ENCODE measurements at regions not wholly inside any gene's neighbourhood (a gene's known extent, or its start where the extent isn't known, plus 50 kb on each side); places are given as distances from the start of the nearest gene placed in this dataset.
A peak's percentile ranks its signal among the peaks of the same experiment; 100 is the strongest.
"Not testable (repeated sequence)": the region's sequence is repeated elsewhere in the genome, so short reads cannot be mapped to it uniquely, and the experiment has no call there.

DNA sequence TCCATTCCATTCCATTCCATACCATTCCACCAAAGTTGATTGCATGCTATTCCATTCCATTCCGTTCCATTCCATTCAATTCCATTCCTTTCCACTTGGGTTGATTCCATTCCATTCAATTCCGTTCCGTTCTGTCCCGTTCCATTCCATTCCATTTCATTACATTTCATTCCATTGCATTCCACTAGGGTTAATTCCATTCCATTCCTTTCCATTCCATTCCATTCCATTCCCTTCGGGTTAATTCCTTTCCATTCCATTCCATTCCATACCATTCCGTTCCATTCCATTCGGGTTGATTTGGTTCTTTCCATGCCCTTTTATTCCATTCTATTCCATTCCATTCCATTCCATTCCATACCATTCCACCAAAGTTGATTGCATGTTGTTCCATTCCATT is 131.9 kb downstream of the CWH43 start:
- peaks cover 53% of the 10 kb centered on the region for H3K36me3 Mint-ChIP-seq (ENCODE audit: low read depth)
- H3K27ac Mint-ChIP-seq, H3K4me1 Mint-ChIP-seq, POLR2A ChIA-PET, DNase-seq, H3K4me3 Mint-ChIP-seq, CTCF ChIA-PET, H3K27me3 Mint-ChIP-seq: not testable (repeated sequence)
- peaks cover 58% of the 10 kb centered on the region for H3K9me3 Mint-ChIP-seq

DNA sequence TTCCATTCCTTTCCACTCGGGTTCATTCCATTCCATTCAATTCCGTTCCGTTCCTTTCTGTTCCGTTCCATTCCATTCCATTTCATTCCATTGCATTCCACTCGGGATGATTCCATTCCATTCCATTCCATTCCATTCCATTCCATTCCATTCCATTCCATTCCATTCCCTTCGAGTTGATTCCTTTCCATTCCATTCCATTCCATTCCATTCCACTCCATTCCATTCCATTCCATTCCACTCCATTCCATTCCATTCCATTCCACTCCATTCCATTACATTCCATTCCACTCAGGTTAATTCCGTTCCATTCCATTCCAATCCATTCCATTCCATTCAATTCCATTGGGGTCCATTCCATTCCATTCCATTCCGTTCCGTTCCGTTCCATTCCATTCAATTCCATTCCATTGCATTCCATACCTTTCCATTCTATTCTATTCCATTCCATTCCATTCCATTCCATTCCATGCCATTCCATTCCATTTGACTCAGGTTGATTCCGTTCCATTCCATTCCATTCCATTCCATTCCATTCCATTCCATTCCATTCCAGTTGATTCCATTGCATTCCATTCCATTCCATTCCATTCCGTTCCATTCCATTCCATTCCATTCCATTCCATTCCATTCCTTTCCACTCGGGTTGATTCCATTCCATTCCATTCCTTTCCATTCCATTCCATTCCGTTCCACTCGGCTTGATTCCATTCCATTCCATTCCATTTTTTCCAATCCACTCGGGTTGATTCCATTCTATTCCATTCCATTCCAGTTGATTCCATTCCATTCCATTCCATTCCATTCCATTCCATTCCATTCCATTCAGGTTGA is 132.5 kb downstream of the CWH43 start:
- DNase-seq, H3K4me1 Mint-ChIP-seq, CTCF ChIA-PET, POLR2A ChIA-PET, H3K27ac Mint-ChIP-seq, H3K27me3 Mint-ChIP-seq, H3K4me3 Mint-ChIP-seq: not testable (repeated sequence)
- Mint-ChIP-seq H3K36me3 (ENCODE audit: low read depth) (peaks cover 48% of the 10 kb centered on the region), H3K9me3 (peaks cover 54% of the 10 kb centered on the region)

DNA sequence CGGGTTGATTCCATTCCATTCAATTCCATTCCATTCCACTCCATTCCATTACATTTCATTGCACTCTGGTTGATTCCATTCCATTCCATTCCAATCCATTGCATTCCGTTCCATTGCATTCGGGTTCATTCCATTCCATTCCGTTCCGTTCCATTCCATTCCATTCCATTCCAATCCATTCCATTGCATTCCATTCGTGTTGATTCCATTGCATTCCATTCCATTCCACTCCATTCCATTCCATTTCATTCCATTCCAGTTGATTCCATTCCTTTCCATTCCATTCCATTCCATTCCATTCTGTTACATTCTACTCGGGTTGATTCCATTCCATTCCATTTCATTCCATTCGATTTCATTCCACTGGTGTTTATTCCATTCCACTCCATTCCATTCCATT is 133.3 kb downstream of the CWH43 start:
- H3K9me3 Mint-ChIP-seq = peaks cover 48% of the 10 kb centered on the region
- H3K4me3 Mint-ChIP-seq, H3K27ac Mint-ChIP-seq, H3K27me3 Mint-ChIP-seq, DNase-seq, POLR2A ChIA-PET, H3K4me1 Mint-ChIP-seq, CTCF ChIA-PET: not testable (repeated sequence)
- H3K36me3 Mint-ChIP-seq (ENCODE audit: low read depth) = peaks cover 46% of the 10 kb centered on the region

DNA sequence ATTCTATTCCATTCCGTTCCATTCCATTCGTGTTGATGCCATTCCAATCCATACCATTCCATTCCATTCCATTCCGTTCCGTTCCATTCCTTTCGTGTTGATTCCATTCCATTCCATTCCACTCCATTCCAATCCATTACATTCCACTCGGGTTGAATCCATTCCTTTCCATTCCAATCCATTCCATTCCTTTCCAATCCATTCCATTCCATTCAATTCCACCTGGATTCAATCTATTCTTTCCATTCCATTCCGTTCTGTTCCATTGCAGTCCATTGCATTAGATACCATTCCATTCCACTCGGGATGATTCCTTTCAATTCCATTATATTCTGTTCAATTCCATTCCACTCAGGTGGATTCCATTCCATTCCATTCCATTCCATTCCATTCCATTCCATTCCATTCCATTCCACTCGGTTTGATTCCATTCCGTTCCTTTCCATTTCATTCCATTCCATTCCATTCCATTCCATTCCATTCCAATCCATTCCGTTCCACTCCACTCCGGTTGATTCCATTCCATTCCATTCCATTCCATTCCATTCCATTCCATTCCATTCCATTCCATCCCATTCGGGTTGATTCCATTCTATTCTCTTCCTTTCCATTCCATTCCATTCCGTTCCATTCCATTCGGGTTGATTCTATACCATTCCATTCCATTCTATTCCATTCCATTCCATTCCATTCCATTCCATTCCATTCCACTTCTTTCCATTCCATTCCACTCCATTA is 134.1 kb downstream of the CWH43 start:
- H3K4me3 Mint-ChIP-seq, CTCF ChIA-PET, H3K4me1 Mint-ChIP-seq, POLR2A ChIA-PET, H3K27me3 Mint-ChIP-seq, H3K27ac Mint-ChIP-seq: not testable (repeated sequence)
- Mint-ChIP-seq H3K9me3 (peaks cover 43% of the 10 kb centered on the region), H3K36me3 (ENCODE audit: low read depth) (peaks cover 41% of the 10 kb centered on the region)
- DNase-seq = peak; percentile 9

DNA sequence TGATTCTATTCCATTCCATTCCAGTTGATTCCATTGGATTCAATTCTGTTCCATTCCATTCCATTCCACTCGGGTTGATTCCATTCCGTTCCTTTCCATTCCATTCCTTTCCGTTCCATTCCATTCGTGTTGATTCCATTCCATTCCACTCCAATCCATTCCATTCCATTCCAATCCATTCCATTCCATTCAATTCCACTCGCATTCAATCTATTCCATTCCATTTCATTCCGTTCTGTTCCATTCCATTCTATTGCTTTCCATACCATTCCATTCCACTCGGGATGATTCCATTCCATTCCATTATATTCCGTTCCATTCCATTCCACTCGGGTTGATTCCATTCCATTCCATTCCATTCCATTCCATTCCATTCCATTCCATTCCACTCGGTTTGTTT is 134.7 kb downstream of the CWH43 start:
- H3K27ac Mint-ChIP-seq, POLR2A ChIA-PET: not testable (repeated sequence)

DNA sequence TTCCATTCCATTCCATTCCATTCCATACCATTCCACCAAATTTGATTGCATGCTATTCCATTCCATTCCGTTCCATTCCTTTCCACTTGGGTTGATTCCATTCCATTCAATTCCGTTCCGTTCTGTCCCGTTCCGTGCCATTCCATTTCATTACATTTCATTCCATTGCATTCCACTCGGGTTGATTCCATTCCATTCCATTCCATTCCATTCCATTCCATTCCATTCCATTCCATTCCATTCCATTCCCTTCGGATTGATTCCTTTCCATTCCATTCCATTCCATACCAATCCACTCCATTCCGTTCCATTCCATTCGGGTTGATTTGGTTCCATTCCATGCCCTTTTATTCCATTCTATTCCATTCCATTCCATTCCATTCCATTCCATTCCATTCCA is 140.4 kb downstream of the CWH43 start:
- CTCF ChIA-PET; H3K9me3 Mint-ChIP-seq; H3K4me3 Mint-ChIP-seq; DNase-seq; H3K36me3 Mint-ChIP-seq (ENCODE audit: low read depth); H3K27me3 Mint-ChIP-seq; POLR2A ChIA-PET; H3K27ac Mint-ChIP-seq; H3K4me1 Mint-ChIP-seq: not testable (repeated sequence)

More for the DNA sequence above, 134.7 kb downstream of the CWH43 start:
- CTCF ChIA-PET, H3K4me3 Mint-ChIP-seq, H3K27me3 Mint-ChIP-seq, H3K4me1 Mint-ChIP-seq: not testable (repeated sequence)
- Mint-ChIP-seq H3K9me3 (peaks cover 39% of the 10 kb centered on the region), H3K36me3 (ENCODE audit: low read depth) (peaks cover 39% of the 10 kb centered on the region)
- DNase-seq = peak; percentile 14

DNA sequence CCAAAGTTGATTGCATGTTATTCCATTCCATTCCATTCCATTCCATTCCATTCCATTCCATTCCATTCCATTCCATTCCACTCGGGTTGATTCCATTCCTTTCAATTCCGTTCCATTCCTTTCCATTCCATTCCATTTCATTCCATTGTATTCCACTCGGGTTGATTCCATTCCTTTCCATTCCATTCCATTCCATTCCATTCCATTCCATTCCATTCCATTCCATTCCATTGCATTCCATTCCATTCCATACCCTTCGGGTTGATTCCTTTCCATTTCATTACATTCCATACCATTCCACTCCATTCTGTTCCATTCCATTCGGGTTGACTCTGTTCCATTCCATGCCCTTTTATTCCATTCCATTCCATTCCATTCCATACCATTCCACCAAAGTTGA is 140.8 kb downstream of the CWH43 start:
- CTCF ChIA-PET; H3K36me3 Mint-ChIP-seq (ENCODE audit: low read depth): not testable (repeated sequence)

DNA sequence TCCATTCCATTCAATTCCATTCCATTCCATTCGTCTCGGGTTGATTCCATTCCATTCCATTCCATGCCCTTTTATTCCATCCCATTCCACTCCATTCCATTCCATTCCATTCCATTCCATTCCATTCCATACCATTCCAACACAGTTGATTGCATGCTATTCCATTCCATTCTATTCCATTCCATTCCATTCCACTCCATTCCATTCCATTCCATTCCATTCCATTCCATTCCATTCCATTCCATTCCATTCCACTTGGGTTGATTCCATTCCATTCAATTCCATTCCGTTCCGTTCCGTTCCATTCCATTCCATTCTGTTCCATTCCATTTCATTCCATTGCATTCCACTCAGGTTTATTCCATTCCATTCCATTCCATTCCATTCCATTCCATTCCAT is 143.3 kb downstream of the CWH43 start:
- H3K4me3 Mint-ChIP-seq, CTCF ChIA-PET: not testable (repeated sequence)

More for the DNA sequence above, 140.8 kb downstream of the CWH43 start:
- H3K27ac Mint-ChIP-seq, DNase-seq, H3K4me3 Mint-ChIP-seq, H3K4me1 Mint-ChIP-seq, H3K27me3 Mint-ChIP-seq, H3K9me3 Mint-ChIP-seq, POLR2A ChIA-PET: not testable (repeated sequence)

DNA sequence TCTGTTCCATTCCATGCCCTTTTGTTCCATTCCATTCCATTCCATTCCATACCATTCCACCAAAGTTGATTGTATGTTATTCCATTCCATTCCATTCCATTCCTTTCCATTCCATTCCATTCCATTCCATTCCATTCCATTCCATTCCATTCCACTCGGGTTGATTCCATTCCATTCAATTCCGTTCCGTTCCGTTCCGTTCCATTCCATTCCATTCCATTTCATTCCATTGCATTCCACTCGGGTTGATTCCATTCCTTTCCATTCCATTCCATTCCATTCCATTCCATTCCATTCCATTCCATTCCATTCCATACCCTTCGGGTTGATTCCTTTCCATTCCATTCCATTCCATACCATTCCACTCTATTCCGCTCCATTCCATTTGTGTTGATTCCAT is 143.8 kb downstream of the CWH43 start:
- H3K9me3 Mint-ChIP-seq; H3K4me3 Mint-ChIP-seq; CTCF ChIA-PET; H3K27ac Mint-ChIP-seq; H3K27me3 Mint-ChIP-seq; DNase-seq; POLR2A ChIA-PET; H3K4me1 Mint-ChIP-seq; H3K36me3 Mint-ChIP-seq (ENCODE audit: low read depth): not testable (repeated sequence)

More for the DNA sequence above, 143.3 kb downstream of the CWH43 start:
- H3K27ac Mint-ChIP-seq; H3K4me1 Mint-ChIP-seq; POLR2A ChIA-PET; H3K36me3 Mint-ChIP-seq (ENCODE audit: low read depth); DNase-seq; H3K9me3 Mint-ChIP-seq; H3K27me3 Mint-ChIP-seq: not testable (repeated sequence)

DNA sequence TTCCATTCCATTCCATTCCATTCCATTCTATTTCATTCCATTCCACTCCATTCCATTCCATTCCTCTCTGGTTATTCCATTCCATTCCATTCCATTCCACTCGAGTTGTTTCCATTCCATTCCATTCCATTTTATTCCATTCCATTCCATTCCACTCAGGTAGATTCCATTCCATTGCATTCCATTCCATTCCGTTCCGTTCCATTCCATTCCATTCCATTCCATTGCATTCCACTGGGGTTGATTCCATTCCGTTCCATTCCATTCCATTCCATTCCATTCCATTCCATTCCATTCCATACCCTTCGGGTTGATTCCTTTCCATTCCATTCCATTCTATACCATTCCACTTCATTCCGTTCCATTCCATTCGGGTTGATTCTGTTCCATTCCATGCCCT is 144.6 kb downstream of the CWH43 start:
- H3K4me1 Mint-ChIP-seq; H3K27me3 Mint-ChIP-seq; CTCF ChIA-PET; H3K4me3 Mint-ChIP-seq; H3K36me3 Mint-ChIP-seq (ENCODE audit: low read depth); H3K9me3 Mint-ChIP-seq; DNase-seq; H3K27ac Mint-ChIP-seq; POLR2A ChIA-PET: not testable (repeated sequence)

DNA sequence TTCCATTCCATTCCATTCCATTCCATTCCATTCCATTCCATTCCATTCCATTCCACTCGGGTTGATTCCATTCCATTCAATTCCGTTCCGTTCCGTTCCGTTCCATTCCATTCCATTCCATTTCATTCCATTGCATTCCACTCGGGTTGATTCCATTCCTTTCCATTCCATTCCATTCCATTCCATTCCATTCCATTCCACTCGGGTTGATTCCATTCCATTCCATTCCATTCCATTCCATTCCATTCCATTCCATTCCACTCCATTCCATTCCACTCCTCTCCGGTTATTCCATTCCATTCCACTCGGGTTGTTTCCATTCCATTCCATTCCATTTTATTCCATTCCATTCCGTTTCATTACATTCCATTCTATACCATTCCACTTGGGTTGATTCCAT is 151.0 kb downstream of the CWH43 start:
- H3K27ac Mint-ChIP-seq, H3K27me3 Mint-ChIP-seq, H3K4me1 Mint-ChIP-seq, H3K4me3 Mint-ChIP-seq, CTCF ChIA-PET, DNase-seq, POLR2A ChIA-PET: not testable (repeated sequence)
- Mint-ChIP-seq H3K9me3 (peaks cover 17% of the 10 kb centered on the region), H3K36me3 (ENCODE audit: low read depth) (peaks cover 13% of the 10 kb centered on the region)

DNA sequence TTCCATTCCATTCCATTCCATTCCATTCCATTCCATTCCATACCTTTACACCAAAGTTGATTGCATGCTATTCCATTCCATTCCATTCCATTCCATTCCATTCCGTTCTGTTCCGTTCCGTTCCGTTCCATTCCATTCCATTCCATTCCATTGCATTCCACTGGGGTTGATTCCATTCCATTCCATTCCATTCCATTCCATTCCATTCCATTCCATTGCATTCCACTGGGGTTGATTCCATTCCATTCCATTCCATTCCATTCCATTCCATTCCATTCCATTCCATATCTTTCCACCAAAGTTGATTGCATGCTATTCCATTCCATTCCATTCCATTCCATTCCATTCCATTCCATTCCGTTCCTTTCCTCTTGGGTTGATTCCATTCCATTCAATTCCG is 151.9 kb downstream of the CWH43 start:
- H3K4me3 Mint-ChIP-seq, H3K27ac Mint-ChIP-seq, CTCF ChIA-PET, DNase-seq, H3K4me1 Mint-ChIP-seq, POLR2A ChIA-PET, H3K27me3 Mint-ChIP-seq: not testable (repeated sequence)
- peaks cover 18% of the 10 kb centered on the region for H3K9me3 Mint-ChIP-seq
- H3K36me3 Mint-ChIP-seq (ENCODE audit: low read depth) = peaks cover 15% of the 10 kb centered on the region

DNA sequence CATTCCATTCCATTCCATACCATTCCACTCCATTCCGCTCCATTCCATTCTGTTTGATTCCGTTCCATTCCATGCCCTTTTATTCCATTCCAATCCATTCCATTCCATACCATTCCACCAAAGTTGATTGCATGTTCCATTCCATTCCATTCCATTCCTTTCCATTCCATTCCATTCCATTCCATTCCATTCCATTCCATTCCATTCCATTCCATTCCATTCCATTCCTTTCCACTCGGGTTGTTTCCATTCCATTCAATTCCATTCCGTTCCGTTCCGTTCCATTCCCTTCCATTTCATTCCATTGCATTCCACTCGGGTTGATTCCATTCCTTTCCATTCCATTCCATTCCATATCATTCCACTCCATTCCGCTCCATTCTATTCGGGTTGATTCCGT is 152.7 kb downstream of the CWH43 start:
- H3K27ac Mint-ChIP-seq, POLR2A ChIA-PET, H3K4me1 Mint-ChIP-seq, H3K27me3 Mint-ChIP-seq, DNase-seq, H3K4me3 Mint-ChIP-seq, CTCF ChIA-PET: not testable (repeated sequence)
- peaks cover 21% of the 10 kb centered on the region for H3K9me3 Mint-ChIP-seq
- H3K36me3 Mint-ChIP-seq (ENCODE audit: low read depth) = peaks cover 22% of the 10 kb centered on the region

DNA sequence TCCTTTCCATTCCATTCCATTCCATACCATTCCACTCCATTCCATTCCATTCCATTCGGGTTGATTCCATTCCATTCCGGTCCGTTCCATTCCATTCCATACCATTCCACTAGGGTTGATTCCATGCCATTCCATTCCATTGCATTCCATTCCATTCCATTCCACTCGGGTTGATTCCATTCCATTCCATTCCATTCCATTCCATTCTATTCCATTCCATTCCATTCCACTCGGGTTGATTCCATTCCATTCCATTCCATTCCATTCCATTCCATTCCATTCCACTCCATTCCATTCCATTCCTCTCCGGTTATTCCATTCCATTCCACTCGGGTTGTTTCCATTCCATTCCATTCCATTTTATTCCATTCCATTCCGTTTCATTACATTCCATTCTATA is 153.4 kb downstream of the CWH43 start:
- H3K4me1 Mint-ChIP-seq, H3K4me3 Mint-ChIP-seq, H3K27me3 Mint-ChIP-seq, DNase-seq, CTCF ChIA-PET, POLR2A ChIA-PET, H3K27ac Mint-ChIP-seq: not testable (repeated sequence)
- peaks cover 28% of the 10 kb centered on the region for H3K9me3 Mint-ChIP-seq
- peaks cover 26% of the 10 kb centered on the region for H3K36me3 Mint-ChIP-seq (ENCODE audit: low read depth)

Data from activated CD4-positive, alpha-beta T cell treated with anti-CD3 and anti-CD28 coated beads, Interleukin-2, amount 10 ng/mL, durations not matched to agents 7 days and 5 days (primary cell).